HL-60 (cell line): ENCODE measurements at regions not wholly inside any gene's neighbourhood (a gene's known extent, or its start where the extent isn't known, plus 50 kb on each side); places are given as distances from the start of the nearest gene placed in this dataset.

Experiments
- DNase-seq, 2 experiments: peaks; one replicate each; pipeline ENCODE4 v3.0.0-alpha.2; 2010 to 2020; ENCODE audit warnings: low read depth in 1 of 2, low spot score in 1 of 2
- H3K27ac ChIP-seq: fragments of 250-450 bp; sonication (Bioruptor Pico); replicated peaks from 2 replicates; pipeline ENCODE4 v1.5.1; 2020; ENCODE audit warnings: mild to moderate bottlenecking, moderate library complexity
- H3K27me3 ChIP-seq: fragments of 250-450 bp; sonication (Bioruptor Pico); 2 replicates; pipeline ENCODE4 v1.5.1; 2021; ENCODE audit warnings: mild to moderate bottlenecking, moderate library complexity; ENCODE audit not compliant: insufficient read depth, poor library complexity, severe bottlenecking
- H3K4me3 ChIP-seq: replicated peaks from 2 replicates; pipeline ENCODE4 v1.5.1; 2011; ENCODE audit warnings: mild to moderate bottlenecking, control low read depth, low read length; ENCODE audit not compliant: insufficient read depth
- GABPA ChIP-seq: IDR thresholded peaks from 2 replicates; pipeline ENCODE4 v1.6.1; 2012; ENCODE audit warnings: low read depth
- POLR2AphosphoS5 ChIP-seq: IDR thresholded peaks from 2 replicates; pipeline ENCODE4 v1.6.1; 2012; ENCODE audit warnings: low read depth
- SPI1 ChIP-seq: IDR thresholded peaks from 2 replicates; pipeline ENCODE4 v1.6.1; 2012; ENCODE audit warnings: low read depth, mild to moderate bottlenecking, borderline replicate concordance
- TF ChIP-seq, protein P1 (sequence below): IDR thresholded peaks from 2 replicates; pipeline ENCODE4 v1.6.1; 2012; ENCODE audit warnings: low read depth; ENCODE audit not compliant: insufficient replicate concordance
- TF ChIP-seq, protein P2 (sequence below): IDR thresholded peaks from one replicate; pipeline ENCODE4 v1.5.1; 2011; ENCODE audit warnings: low read length, control low read depth, inconsistent platforms; ENCODE audit not compliant: insufficient read depth

DNA sequence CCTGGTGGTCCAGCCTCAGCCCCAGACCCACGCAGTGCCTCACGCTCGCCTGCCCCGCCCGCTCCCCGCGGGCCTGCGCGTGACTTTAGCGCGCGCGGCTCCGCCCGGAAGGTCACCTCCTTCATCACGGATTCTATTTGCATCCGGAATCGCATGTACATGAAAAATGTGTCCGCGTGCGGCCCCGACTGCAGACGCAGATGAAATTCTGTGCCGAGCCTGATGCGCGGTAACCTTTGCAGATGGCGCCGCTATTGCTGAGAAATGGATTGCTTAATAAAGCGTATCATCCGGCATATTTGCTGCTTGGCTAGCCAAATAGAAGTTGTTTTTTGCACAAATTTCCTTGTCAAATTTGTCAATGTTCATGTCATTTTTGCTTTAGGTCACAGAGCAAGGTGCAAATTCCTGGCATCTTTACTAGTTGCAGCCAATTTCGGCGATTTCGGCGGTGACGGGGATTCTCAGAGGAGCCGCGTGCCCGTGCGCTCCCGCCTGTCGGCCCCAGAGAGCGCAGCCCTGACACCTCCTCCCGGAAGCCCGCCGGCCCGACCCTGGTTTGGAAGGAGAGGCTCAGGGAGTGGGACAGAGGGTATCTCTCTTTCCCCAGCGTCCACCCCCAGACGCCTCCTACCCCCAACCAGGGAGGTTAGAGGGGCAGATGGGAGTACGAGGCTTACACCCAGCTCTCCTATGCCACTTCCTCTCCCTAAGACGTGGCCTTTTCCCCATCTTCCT is 85.9 kb upstream of the PAX2 start:
- Histone ChIP-seq H3K4me3 (no peak overlapping the region), H3K27ac (no peak overlapping the region), H3K27me3 (peaks cover 60% of the 10 kb centered on the region)
- TF ChIP-seq, protein P1, sequence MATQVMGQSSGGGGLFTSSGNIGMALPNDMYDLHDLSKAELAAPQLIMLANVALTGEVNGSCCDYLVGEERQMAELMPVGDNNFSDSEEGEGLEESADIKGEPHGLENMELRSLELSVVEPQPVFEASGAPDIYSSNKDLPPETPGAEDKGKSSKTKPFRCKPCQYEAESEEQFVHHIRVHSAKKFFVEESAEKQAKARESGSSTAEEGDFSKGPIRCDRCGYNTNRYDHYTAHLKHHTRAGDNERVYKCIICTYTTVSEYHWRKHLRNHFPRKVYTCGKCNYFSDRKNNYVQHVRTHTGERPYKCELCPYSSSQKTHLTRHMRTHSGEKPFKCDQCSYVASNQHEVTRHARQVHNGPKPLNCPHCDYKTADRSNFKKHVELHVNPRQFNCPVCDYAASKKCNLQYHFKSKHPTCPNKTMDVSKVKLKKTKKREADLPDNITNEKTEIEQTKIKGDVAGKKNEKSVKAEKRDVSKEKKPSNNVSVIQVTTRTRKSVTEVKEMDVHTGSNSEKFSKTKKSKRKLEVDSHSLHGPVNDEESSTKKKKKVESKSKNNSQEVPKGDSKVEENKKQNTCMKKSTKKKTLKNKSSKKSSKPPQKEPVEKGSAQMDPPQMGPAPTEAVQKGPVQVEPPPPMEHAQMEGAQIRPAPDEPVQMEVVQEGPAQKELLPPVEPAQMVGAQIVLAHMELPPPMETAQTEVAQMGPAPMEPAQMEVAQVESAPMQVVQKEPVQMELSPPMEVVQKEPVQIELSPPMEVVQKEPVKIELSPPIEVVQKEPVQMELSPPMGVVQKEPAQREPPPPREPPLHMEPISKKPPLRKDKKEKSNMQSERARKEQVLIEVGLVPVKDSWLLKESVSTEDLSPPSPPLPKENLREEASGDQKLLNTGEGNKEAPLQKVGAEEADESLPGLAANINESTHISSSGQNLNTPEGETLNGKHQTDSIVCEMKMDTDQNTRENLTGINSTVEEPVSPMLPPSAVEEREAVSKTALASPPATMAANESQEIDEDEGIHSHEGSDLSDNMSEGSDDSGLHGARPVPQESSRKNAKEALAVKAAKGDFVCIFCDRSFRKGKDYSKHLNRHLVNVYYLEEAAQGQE = no peak
- TF ChIP-seq SPI1 = no peak
- TF ChIP-seq GABPA = no peak
- TF ChIP-seq, protein P2, sequence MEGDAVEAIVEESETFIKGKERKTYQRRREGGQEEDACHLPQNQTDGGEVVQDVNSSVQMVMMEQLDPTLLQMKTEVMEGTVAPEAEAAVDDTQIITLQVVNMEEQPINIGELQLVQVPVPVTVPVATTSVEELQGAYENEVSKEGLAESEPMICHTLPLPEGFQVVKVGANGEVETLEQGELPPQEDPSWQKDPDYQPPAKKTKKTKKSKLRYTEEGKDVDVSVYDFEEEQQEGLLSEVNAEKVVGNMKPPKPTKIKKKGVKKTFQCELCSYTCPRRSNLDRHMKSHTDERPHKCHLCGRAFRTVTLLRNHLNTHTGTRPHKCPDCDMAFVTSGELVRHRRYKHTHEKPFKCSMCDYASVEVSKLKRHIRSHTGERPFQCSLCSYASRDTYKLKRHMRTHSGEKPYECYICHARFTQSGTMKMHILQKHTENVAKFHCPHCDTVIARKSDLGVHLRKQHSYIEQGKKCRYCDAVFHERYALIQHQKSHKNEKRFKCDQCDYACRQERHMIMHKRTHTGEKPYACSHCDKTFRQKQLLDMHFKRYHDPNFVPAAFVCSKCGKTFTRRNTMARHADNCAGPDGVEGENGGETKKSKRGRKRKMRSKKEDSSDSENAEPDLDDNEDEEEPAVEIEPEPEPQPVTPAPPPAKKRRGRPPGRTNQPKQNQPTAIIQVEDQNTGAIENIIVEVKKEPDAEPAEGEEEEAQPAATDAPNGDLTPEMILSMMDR = no peak
- TF ChIP-seq POLR2AphosphoS5 = no peak
- no peak for DNase-seq

DNA sequence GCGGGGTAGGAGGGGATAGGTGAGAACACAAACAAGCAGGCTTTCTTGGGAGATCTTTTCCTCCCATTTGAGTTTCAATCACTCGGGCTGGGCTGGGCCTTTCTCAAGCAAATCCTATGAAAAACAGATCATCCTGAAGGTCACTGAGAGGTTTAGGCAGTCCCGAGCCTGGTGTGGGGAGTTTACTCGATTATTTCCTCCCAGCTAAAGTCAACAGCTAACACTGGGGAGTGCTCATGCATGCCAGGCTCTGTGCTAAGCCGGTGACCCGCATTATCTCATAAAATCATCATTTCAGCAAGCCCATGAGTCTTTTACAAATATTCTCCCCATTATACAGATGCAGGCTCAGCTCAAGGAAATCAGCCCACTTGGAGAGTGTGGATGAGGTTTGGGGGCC is 85.0 kb upstream of the PAX2 start:
- H3K4me3 ChIP-seq = no peak overlapping the region
- DNase-seq = no peak
- H3K27me3 ChIP-seq = peaks cover 53% of the 10 kb centered on the region
- TF ChIP-seq SPI1 = no peak
- TF ChIP-seq, protein P1 = no peak
- TF ChIP-seq, protein P2 = no peak
- no peak for TF ChIP-seq GABPA
- TF ChIP-seq POLR2AphosphoS5 = no peak
- H3K27ac ChIP-seq = no peak overlapping the region

DNA sequence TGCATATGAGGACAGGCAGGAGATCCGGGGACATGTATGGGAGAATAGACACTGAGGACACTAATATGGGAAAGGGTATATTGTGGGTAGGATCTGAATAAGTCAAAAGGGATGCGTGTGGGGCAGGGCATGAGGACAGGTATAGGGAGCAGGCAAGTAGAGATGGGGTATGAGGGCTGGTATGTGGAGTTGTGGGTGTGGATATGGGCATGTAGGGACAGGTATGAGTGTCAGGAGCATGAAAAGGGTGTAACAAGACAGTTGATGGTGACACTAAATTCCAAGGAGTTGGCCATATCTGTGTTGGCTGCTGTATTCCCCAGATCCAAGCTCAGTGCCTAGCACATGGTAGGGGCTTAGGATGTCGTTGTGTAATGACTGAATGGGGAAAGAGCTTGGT is 84.4 kb upstream of the PAX2 start:
- TF ChIP-seq, protein P2 = no peak
- TF ChIP-seq GABPA (no peak), POLR2AphosphoS5 (no peak), SPI1 (no peak)
- TF ChIP-seq, protein P1 = no peak
- Histone ChIP-seq H3K4me3 (no peak overlapping the region), H3K27me3 (peaks cover 47% of the 10 kb centered on the region), H3K27ac (no peak overlapping the region)
- DNase-seq = no peak
